ENCODE measurements at regions not wholly inside any gene's neighbourhood (a gene's known extent, or its start where the extent isn't known, plus 50 kb on each side); places are given as distances from the start of the nearest gene placed in this dataset.

DNA sequence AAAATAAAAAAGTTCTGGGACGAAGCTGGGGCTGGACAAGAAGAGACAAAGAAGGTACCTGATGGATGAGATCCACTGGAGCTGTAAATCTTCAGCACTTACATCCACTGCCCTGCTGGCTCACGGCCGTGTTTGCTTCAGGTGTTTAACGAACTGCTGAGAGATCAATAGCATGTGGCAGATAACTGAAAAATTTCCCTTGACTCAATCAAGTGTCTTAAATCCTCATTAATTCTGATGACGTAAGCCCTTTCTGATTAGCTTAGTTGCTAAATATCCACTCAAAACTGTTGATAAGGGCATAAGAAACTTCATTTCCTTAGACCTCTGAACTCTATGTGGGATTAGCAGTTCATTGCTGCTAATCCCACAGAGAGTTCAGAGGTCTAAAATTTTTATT is 354.2 kb upstream of the HS3ST1 start:
- no peak for DNase-seq
- Histone ChIP-seq H3K27ac (ENCODE audit: low read depth in 1 of 2, low read length in 2 of 2) (no peak overlapping the region), H3K4me3 (replicated peaks in 1 of 3; ENCODE audit: low read depth in 2 of 3, low read length in 3 of 3) (no peak overlapping the region), H3K9me3 (replicated peaks in 1 of 2; ENCODE audit: control insufficient read depth in 1 of 2, insufficient read depth in 1 of 2, low read length in 2 of 2) (no peaks in the 10 kb centered on the region), H3K9ac (ENCODE audit: insufficient read depth, low read length, poor library complexity, severe bottlenecking) (no peak overlapping the region), H4K20me1 (ENCODE audit: insufficient read depth, low read length) (no peaks in the 10 kb centered on the region), H3K79me2 (ENCODE audit: insufficient read depth, low read length) (no peaks in the 10 kb centered on the region), H3K4me1 (ENCODE audit: control insufficient read depth in 1 of 2, insufficient read depth in 2 of 2, low read length in 2 of 2) (no peaks in the 10 kb centered on the region), H3K36me3 (replicated peaks in 1 of 2; ENCODE audit: control insufficient read depth in 1 of 2, insufficient read depth in 2 of 2, low read length in 2 of 2) (no peaks in the 10 kb centered on the region), H3K27me3 (ENCODE audit: control insufficient read depth in 2 of 2, insufficient read depth in 2 of 2, low read length in 2 of 2) (no peaks in the 10 kb centered on the region), H3K4me2 (replicated peaks; ENCODE audit: extremely low read depth, low read length, poor library complexity, severe bottlenecking) (no peak overlapping the region), H2AFZ (ENCODE audit: insufficient read depth, low read depth, low read length, poor library complexity, severe bottlenecking) (no peak overlapping the region)
- Mint-ChIP-seq H3K27ac (no peak overlapping the region), H3K9me3 (peaks cover 0 to 15% (median 12%) of the 10 kb centered on the region in 7 donors), H3K4me1 (no peaks in the 10 kb centered on the region), H3K36me3 (no peaks in the 10 kb centered on the region), H3K27me3 (ENCODE audit: low read depth in 3 of 3) (peaks cover 0 to 5% (median 1%) of the 10 kb centered on the region in 3 donors), H3K4me3 (no peak overlapping the region)
- intact Hi-C loops (cut with micrococcal nuclease) = no loop called here
- WGBS (ENCODE audit: insufficient coverage) = 91% methylated on average over 4 of the region's 5 CpGs
- TF ChIP-seq, protein P1, sequence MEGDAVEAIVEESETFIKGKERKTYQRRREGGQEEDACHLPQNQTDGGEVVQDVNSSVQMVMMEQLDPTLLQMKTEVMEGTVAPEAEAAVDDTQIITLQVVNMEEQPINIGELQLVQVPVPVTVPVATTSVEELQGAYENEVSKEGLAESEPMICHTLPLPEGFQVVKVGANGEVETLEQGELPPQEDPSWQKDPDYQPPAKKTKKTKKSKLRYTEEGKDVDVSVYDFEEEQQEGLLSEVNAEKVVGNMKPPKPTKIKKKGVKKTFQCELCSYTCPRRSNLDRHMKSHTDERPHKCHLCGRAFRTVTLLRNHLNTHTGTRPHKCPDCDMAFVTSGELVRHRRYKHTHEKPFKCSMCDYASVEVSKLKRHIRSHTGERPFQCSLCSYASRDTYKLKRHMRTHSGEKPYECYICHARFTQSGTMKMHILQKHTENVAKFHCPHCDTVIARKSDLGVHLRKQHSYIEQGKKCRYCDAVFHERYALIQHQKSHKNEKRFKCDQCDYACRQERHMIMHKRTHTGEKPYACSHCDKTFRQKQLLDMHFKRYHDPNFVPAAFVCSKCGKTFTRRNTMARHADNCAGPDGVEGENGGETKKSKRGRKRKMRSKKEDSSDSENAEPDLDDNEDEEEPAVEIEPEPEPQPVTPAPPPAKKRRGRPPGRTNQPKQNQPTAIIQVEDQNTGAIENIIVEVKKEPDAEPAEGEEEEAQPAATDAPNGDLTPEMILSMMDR (IDR thresholded peaks at IDR 0.05) = no peak

DNA sequence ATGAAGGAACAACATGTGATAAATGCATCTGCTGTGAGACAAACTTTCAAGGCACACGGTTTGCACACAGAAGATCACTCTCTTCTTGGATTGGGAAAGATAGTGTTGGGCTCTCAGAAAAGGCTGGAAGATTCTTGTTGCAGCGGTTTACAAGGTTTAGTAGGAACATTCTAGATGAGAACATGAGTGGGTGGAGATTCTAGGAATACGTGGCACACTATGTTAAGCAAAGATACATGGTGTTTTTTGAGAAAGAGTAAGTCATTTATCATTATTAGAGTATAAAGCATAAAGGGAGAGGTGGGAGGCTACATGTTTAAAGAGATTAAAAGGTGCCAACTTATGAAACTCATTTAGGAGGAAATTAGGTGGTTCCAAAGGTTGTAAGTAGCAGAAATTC is 348.8 kb upstream of the HS3ST1 start:
- no peak overlapping the region for H3K4me2 ChIP-seq (replicated peaks; ENCODE audit: extremely low read depth, low read length, poor library complexity, severe bottlenecking)
- no peaks in the 10 kb centered on the region for H3K4me1 ChIP-seq (ENCODE audit: control insufficient read depth in 1 of 2, insufficient read depth in 2 of 2, low read length in 2 of 2)
- Mint-ChIP-seq H3K27me3 (ENCODE audit: low read depth in 3 of 3) (peaks cover 0 to 2% (median 1%) of the 10 kb centered on the region in 3 donors), H3K36me3 (no peaks in the 10 kb centered on the region), H3K4me3 (no peak overlapping the region), H3K9me3 (peaks cover 0 to 11% (median 7%) of the 10 kb centered on the region in 7 donors), H3K4me1 (no peaks in the 10 kb centered on the region), H3K27ac (no peak overlapping the region)
- TF ChIP-seq, protein P1 (IDR thresholded peaks at IDR 0.05) = no peak
- no peak overlapping the region for H3K4me3 ChIP-seq (replicated peaks in 1 of 3; ENCODE audit: low read depth in 2 of 3, low read length in 3 of 3)
- H2AFZ ChIP-seq (ENCODE audit: insufficient read depth, low read depth, low read length, poor library complexity, severe bottlenecking) = no peak overlapping the region
- H3K27me3 ChIP-seq (ENCODE audit: control insufficient read depth in 2 of 2, insufficient read depth in 2 of 2, low read length in 2 of 2) = no peaks in the 10 kb centered on the region
- H3K9ac ChIP-seq (ENCODE audit: insufficient read depth, low read length, poor library complexity, severe bottlenecking) = no peak overlapping the region
- intact Hi-C loops (cut with micrococcal nuclease) = no loop called here
- H3K27ac ChIP-seq (ENCODE audit: low read depth in 1 of 2, low read length in 2 of 2) = no peak overlapping the region
- H3K79me2 ChIP-seq (ENCODE audit: insufficient read depth, low read length) = no peaks in the 10 kb centered on the region
- H4K20me1 ChIP-seq (ENCODE audit: insufficient read depth, low read length) = no peaks in the 10 kb centered on the region
- H3K36me3 ChIP-seq (replicated peaks in 1 of 2; ENCODE audit: control insufficient read depth in 1 of 2, insufficient read depth in 2 of 2, low read length in 2 of 2) = no peaks in the 10 kb centered on the region
- DNase-seq = no peak
- 100% methylated on average over 1 of the region's 3 CpGs for WGBS (ENCODE audit: insufficient coverage)
- H3K9me3 ChIP-seq (replicated peaks in 1 of 2; ENCODE audit: control insufficient read depth in 1 of 2, insufficient read depth in 1 of 2, low read length in 2 of 2) = no peaks in the 10 kb centered on the region
